Head of caudate nucleus (tissue), 42 donors: ENCODE measurements at regions not wholly inside any gene's neighbourhood (a gene's known extent, or its start where the extent isn't known, plus 50 kb on each side); places are given as distances from the start of the nearest gene placed in this dataset.
"Not testable (repeated sequence)": the region's sequence is repeated elsewhere in the genome, so short reads cannot be mapped to it uniquely, and the experiment has no call there.

Source experiments
- DNase-seq, 42 donors: peaks; one replicate each; pipeline versions ENCODE4 v3.0.0 to v3.0.0-alpha.2; 2020 to 2021; ENCODE audit warnings: mixed read lengths in 7 of 42
- intact Hi-C: fragments of 100-400 bp; cut with DNase I; formaldehyde crosslinking; loops from one replicate; pipeline ENCODE4 v1.15.0; 2022

GRCh38 chr7:50251765-50252164 is 52.8 kb upstream of the IKZF1 start:
- intact Hi-C loops = no loop called here
- no peak for DNase-seq

GRCh38 chr7:50246551-50246950 is 58.0 kb upstream of the IKZF1 start:
- intact Hi-C loops = no loop called here

GRCh38 chr7:50242111-50242510 is 62.4 kb upstream of the IKZF1 start:
- intact Hi-C loops, DNase-seq: not testable (repeated sequence)

More at GRCh38 chr7:50246551-50246950, 58.0 kb upstream of the IKZF1 start:
- DNase-seq = no peak

- intact Hi-C loops, DNase-seq: not testable (repeated sequence)
These were observed 63.8 kb upstream of the IKZF1 start for GRCh38 chr7:50240699-50241098.

- intact Hi-C loops = no loop called here
- DNase-seq = no peak
These were observed 74.6 kb upstream of the IKZF1 start for GRCh38 chr7:50229964-50230363.

GRCh38 chr7:50228148-50228547 is 76.4 kb upstream of the IKZF1 start:
- DNase-seq = no peak
- intact Hi-C loops = no loop called here

- DNase-seq = no peak
- intact Hi-C loops = no loop called here
These were observed 76.8 kb upstream of the IKZF1 start for GRCh38 chr7:50227726-50228125.

- DNase-seq = no peak
- intact Hi-C loops = no loop called here
These were observed 77.8 kb upstream of the IKZF1 start for GRCh38 chr7:50226669-50227068.

GRCh38 chr7:50226145-50226544 is 78.4 kb upstream of the IKZF1 start:
- intact Hi-C loops = no loop called here

GRCh38 chr7:50221433-50221832 is 83.1 kb upstream of the IKZF1 start:
- no peak for DNase-seq
- intact Hi-C loops = no loop called here

More at GRCh38 chr7:50226145-50226544, 78.4 kb upstream of the IKZF1 start:
- no peak for DNase-seq

- DNase-seq = no peak
These were observed 83.5 kb upstream of the IKZF1 start for GRCh38 chr7:50221028-50221427.

GRCh38 chr7:50220273-50220672 is 84.2 kb upstream of the IKZF1 start:
- no peak for DNase-seq
- intact Hi-C loops = no loop called here

More at GRCh38 chr7:50221028-50221427, 83.5 kb upstream of the IKZF1 start:
- intact Hi-C loops = no loop called here

GRCh38 chr7:50217821-50218281 is 86.7 kb upstream of the IKZF1 start:
- intact Hi-C loops = no loop called here
- peak in 2 of 42 donors; percentile 18 to 34 for DNase-seq

- intact Hi-C loops = no loop called here
- no peak for DNase-seq
These were observed 87.1 kb upstream of the IKZF1 start for GRCh38 chr7:50217401-50217800.

GRCh38 chr7:50216626-50217025 is 87.9 kb upstream of the IKZF1 start:
- DNase-seq = no peak
- intact Hi-C loops = no loop called here

- intact Hi-C loops = no loop called here
- no peak for DNase-seq
These were observed 89.7 kb upstream of the IKZF1 start for GRCh38 chr7:50214771-50215170.

- DNase-seq = no peak
- intact Hi-C loops = no loop called here
These were observed 90.3 kb upstream of the IKZF1 start for GRCh38 chr7:50214126-50214670.

GRCh38 chr7:50213622-50214017 is 90.9 kb upstream of the IKZF1 start:
- intact Hi-C loops = no loop called here
- no peak for DNase-seq

- intact Hi-C loops = no loop called here
- no peak for DNase-seq
These were observed 91.6 kb upstream of the IKZF1 start for GRCh38 chr7:50212666-50213621.

- intact Hi-C loops = no loop called here
- no peak for DNase-seq
These were observed 92.5 kb upstream of the IKZF1 start for GRCh38 chr7:50212016-50212325.
